ENCODE measurements at regions not wholly inside any gene's neighbourhood (a gene's known extent, or its start where the extent isn't known, plus 50 kb on each side); places are given as distances from the start of the nearest gene placed in this dataset.

- DNase-seq (ENCODE audit: low spot score) (no peak), FAIRE-seq (no peak)
Measured at GRCh38 chr12:77409551-77409950, 344.2 kb upstream of the E2F7 start.

- DNase-seq (ENCODE audit: low spot score) (no peak), FAIRE-seq (no peak)
Measured at GRCh38 chr12:77407931-77408330, 342.6 kb upstream of the E2F7 start.

- DNase-seq (ENCODE audit: low spot score) (no peak), FAIRE-seq (no peak)
Measured at GRCh38 chr12:77406219-77406905, 341.0 kb upstream of the E2F7 start.

- peak; percentile 2 for DNase-seq (ENCODE audit: low spot score)
- no peak for FAIRE-seq
Measured at GRCh38 chr12:77402716-77403115, 337.3 kb upstream of the E2F7 start.

GRCh38 chr12:77401770-77402081, 336.4 kb upstream of the E2F7 start:
- DNase-seq (ENCODE audit: low spot score): no peak
- no peak for FAIRE-seq

GRCh38 chr12:77401064-77401769, 335.8 kb upstream of the E2F7 start:
- no peak for FAIRE-seq
- no peak for DNase-seq (ENCODE audit: low spot score)

- DNase-seq (ENCODE audit: low spot score) (no peak), FAIRE-seq (no peak)
Measured at GRCh38 chr12:77392467-77393088, 327.2 kb upstream of the E2F7 start.

GRCh38 chr12:77388445-77389265, 323.3 kb upstream of the E2F7 start:
- DNase-seq (ENCODE audit: low spot score) (peak; percentile 2), FAIRE-seq (no peak)

- no peak for FAIRE-seq
- no peak for DNase-seq (ENCODE audit: low spot score)
Measured at GRCh38 chr12:77387671-77388070, 322.3 kb upstream of the E2F7 start.

GRCh38 chr12:77387214-77387613, 321.8 kb upstream of the E2F7 start:
- no peak for DNase-seq (ENCODE audit: low spot score)
- FAIRE-seq: no peak

GRCh38 chr12:77384941-77385340, 319.6 kb upstream of the E2F7 start:
- DNase-seq (ENCODE audit: low spot score): no peak
- no peak for FAIRE-seq

- no peak for FAIRE-seq
- DNase-seq (ENCODE audit: low spot score): no peak
Measured at GRCh38 chr12:77382096-77382742, 316.9 kb upstream of the E2F7 start.

GRCh38 chr12:77377622-77378021, 312.3 kb upstream of the E2F7 start:
- DNase-seq (ENCODE audit: low spot score) (no peak), FAIRE-seq (no peak)

- FAIRE-seq: no peak
Measured at GRCh38 chr12:77377116-77377515, 311.7 kb upstream of the E2F7 start.

GRCh38 chr12:77374673-77375072, 309.3 kb upstream of the E2F7 start:
- FAIRE-seq: no peak

More at GRCh38 chr12:77377116-77377515, 311.7 kb upstream of the E2F7 start:
- no peak for DNase-seq (ENCODE audit: low spot score)

GRCh38 chr12:77372494-77372893, 307.1 kb upstream of the E2F7 start:
- DNase-seq (ENCODE audit: low spot score): no peak

More at GRCh38 chr12:77374673-77375072, 309.3 kb upstream of the E2F7 start:
- DNase-seq (ENCODE audit: low spot score): no peak

GRCh38 chr12:77372026-77372425, 306.7 kb upstream of the E2F7 start:
- FAIRE-seq: no peak
- DNase-seq (ENCODE audit: low spot score): no peak

More at GRCh38 chr12:77372494-77372893, 307.1 kb upstream of the E2F7 start:
- FAIRE-seq: no peak

- DNase-seq (ENCODE audit: low spot score): no peak
- no peak for FAIRE-seq
Measured at GRCh38 chr12:77368379-77368778, 303.0 kb upstream of the E2F7 start.

- FAIRE-seq: no peak
- no peak for DNase-seq (ENCODE audit: low spot score)
Measured at GRCh38 chr12:77366616-77367015, 301.2 kb upstream of the E2F7 start.

GRCh38 chr12:77364400-77364799, 299.0 kb upstream of the E2F7 start:
- DNase-seq (ENCODE audit: low spot score) (no peak), FAIRE-seq (no peak)

GRCh38 chr12:77362509-77363210, 297.3 kb upstream of the E2F7 start:
- no peak for DNase-seq (ENCODE audit: low spot score)
- FAIRE-seq: no peak
